Stimulated activated naive CD8-positive, alpha-beta T cell treated with anti-CD3 and anti-CD28 coated beads, Interleukin-15, Interleukin-2, amounts not matched to agents 100 U/mL and 50 U/mL, for 24 hours (primary cell): ENCODE measurements at regions not wholly inside any gene's neighbourhood (a gene's known extent, or its start where the extent isn't known, plus 50 kb on each side); places are given as distances from the start of the nearest gene placed in this dataset.
"Not testable (repeated sequence)": the region's sequence is repeated elsewhere in the genome, so short reads cannot be mapped to it uniquely, and the experiment has no call there.

Source experiments
- ATAC-seq: fragments of 150-1000 bp; cut with Tn5 transposase; one replicate; pipeline ENCODE4 v1.10.0; 2021
- DNase-seq: peaks from one replicate; pipeline ENCODE4 v3.0.0; 2021

DNA sequence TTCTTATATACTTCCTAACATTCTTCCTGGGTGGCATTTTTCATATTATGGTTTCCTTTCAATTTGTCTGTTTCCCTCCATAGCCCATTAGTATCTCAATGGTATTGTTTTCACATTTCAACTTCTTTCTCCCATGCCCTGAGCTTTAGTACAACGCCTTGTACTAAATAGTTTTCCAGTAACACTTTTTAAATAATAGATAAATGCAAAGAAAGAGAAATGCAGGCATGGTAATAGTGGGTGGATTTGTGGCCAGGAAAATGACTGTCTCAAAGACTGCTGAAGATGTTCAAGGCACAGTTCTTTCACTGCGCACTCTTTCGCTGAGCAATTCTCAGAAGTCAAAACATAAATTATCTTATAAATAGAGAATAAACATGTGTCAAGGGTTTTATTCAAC, 145.1 kb downstream of the LCA5 start:
- no peak for DNase-seq
- ATAC-seq: no peak

DNA sequence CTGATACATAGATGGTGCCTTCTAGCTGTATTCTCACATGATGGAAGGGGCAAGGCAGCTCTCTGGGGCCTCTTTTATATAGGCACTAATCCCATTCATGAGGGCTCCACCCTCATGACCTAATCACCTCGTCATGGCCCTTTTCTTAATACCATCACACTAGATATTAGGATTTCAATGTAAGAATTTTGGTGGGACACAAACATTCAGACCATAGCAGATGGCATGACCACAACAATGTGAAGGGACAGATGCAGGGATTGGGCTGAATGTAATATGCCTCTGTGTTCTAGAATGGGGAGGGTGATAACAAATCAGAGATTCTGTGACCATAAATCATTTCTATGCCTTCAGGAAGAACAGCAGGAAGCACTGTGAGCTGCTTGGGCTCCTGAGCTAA, 145.8 kb downstream of the LCA5 start:
- ATAC-seq: no peak

DNA sequence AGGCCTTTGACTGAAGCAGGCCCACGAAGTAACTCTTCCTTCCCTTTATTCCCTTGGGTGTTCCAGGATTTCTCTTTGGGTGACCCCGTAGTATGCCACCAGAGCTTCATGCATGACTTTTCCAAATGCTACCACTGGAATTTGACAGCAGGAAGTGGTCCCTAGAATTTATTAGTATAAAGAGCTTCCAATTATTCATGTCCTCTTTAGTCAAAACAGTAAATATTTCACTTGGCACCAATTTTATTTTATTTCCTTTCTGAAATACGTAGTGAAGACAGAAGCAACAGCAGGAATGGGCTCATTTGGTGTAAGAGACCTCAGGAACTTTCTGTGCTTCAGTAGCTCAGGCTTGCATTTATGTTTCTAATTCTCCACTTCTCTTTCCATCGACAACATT, 151.3 kb downstream of the LCA5 start:
- no peak for DNase-seq
- ATAC-seq: no peak

More for the DNA sequence above, 145.8 kb downstream of the LCA5 start:
- DNase-seq: no peak

DNA sequence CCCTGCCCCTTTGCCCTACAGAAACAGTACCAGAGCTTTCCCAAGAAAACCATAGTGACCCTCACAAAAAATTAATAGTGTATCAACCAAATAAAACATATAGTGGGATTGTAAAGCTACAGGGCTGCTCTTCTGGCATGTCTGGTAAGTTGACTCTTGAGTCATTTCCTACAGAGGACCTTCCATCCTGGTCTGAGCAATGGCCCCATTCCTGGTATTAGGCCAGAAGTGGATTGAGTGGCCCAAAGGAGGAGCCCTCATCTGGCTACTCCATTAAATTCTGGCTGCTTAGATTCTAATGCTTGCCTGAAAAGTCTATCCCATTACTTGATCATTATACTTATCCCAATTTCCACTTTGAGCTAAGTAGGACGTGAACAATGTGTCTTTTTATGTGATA, 150.9 kb upstream of the HMGN3 start:
- DNase-seq: no peak

DNA sequence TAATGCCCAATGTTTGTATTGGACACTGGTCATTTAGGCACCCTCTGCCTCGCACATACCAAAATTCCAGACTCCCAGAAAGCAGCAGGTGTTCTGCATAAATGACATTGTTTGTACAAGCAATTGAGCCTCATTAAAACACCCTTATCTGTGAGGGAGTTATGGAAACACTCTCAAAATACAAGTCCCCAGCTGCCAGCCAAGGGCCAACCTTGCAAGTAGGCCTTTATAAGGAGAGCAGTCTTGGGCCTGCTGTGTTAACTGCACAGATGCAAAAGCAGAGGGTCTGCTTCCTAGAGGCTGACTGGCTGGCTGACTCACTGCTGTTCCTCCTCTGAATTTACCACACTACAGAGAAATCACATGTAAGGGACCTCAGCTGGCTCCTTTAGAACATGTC, 150.4 kb upstream of the HMGN3 start:
- DNase-seq (no peak), ATAC-seq (no peak)

More for the DNA sequence above, 150.9 kb upstream of the HMGN3 start:
- ATAC-seq: no peak

DNA sequence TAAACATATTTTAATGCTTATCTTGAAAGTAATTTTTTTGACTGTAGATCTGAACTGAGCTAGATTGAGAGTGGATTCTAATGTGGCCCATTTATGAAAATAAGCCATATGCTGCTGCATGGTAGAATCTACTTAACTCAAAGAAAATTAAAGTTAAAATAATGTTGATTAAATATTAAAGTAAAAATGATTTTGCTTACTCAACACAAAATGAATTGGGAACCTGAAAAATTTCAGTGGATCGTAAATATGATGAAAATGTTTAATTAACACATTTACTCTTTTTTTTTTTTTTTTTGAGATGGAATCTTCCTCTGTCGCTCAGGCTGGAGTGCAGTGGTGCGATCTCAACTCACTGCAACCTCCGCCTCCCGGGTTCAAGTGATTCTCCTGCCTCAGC, 144.5 kb upstream of the HMGN3 start:
- DNase-seq (no peak), ATAC-seq (no peak)

DNA sequence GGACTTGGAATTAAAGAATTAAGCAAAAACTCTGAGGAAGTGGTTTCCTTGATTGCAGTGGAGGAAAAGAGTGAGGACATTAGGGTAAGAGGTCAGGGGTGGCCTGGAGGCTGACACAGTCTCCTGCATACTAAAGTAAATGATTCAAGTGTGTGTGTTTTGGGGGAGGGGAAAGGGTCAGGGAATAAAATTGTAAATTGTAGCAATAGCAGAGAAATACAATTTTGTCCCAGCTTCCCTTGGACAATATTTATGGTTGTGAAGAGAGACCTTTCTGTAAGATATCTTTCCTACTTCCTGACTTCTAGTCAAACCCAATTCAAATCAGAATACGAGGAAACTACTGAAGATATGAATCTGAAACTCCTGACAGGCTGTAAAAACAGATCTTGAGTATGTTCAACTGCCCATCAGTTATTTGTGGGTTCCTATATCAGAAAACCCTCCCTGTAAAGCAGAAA, 143.4 kb upstream of the HMGN3 start:
- ATAC-seq (no peak), DNase-seq (no peak)

DNA sequence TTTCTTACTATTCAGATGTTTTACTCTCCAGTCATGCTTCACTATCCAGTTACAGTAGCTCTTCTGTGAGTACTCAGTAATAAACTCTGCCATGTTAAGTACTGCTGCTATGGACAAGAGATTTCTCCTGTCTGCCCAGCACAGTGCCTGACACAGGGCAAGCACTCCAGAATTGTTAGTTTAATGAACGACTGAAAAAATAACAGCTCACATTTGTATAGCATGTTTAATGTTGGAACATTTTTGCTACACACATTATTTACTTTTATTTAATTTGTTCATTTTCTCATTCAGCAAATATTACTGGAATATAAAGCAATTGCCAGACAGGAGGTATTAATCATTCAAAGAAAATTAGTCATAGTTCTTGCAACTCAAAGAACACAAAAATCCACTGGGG, 142.6 kb upstream of the HMGN3 start:
- ATAC-seq: no peak
- DNase-seq: no peak

DNA sequence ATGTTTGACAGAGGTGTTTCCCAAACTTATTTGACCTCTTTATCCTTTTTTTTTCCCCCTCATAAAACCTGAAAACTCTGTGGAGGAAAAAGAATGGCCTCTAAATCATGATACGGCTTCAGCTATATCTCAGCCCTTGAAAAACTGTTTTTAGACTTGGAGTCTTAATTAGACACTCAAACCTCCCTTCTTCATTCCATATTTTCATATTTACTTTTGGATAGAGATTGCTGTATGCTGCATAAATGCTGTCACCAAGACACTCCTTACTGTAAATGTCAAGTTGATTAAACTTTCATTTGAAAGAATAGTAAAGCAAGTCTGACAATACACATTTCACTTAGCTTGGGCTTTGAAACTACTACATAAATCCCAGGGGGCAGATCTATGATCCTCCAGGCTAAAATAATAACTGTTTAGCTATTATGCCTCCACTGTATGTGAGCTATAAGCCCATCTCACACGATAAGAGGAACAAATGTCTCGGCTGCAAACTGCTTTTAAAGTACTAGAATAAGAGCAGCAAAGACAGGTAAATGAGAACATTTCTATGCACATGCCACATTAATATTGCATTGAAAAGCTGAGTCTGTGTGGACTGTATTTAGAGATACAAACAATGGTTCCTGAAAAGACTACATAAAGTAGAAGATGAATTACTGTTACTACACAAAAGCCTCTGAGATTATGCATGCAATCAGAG, 141.3 kb upstream of the HMGN3 start:
- ATAC-seq (no peak), DNase-seq (no peak)

DNA sequence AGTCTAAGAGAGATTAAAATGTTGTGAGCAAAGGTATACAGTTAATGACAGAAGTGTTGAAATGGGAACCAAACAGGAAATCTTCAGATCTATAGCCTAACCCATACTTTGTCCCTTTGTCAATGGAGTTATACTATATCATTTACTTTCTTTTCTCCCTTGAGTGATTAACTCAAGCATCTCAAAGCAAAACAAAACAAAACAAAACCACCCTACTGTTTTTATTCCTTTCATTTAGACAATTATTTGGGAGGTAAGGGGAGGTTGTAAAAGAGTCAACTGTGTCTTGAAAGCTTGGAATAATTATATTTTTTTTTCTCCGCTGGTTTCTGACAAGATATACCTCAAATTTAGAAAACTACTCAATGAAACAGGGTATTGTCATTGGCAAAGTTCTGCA, 139.8 kb upstream of the HMGN3 start:
- no peak for ATAC-seq
- DNase-seq: no peak

DNA sequence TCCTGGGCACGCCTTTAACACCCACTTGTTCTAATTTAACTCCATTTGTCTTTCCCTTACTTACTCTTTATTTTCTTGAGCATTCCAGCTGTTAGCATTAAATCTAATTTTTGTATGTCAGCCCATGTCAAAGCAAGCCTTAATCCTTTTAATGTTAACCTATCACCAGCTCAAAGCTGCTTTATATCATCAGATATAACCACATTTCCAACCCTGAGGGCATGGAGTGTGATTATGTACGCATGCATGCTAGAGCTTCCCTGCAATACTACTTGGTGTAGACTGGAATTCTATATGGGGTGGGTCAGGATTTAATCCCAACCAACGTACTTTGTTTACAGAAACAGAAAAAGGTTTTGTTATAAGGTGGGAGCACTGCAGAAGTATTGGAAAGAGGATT, 139.4 kb upstream of the HMGN3 start:
- DNase-seq (no peak), ATAC-seq (no peak)

DNA sequence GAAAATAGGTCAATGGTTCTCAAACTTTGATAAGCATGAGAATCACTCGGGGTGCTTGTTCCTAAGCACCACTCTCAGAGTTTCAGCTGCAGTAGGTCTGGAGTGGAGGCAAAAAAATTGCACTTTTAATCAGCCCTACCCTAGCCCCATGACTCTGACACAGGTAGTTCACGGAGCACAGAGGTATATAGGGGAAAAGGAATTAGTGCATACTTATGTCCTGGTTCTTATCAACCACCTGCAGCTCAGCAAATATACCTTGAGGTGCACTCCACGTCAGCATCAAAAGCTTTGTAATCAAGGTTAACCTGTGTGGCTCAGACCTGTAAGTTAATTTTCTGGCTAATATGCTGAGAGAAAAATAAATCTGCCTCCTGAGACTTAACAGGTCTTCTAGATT, 138.8 kb upstream of the HMGN3 start:
- ATAC-seq (no peak), DNase-seq (no peak)

DNA sequence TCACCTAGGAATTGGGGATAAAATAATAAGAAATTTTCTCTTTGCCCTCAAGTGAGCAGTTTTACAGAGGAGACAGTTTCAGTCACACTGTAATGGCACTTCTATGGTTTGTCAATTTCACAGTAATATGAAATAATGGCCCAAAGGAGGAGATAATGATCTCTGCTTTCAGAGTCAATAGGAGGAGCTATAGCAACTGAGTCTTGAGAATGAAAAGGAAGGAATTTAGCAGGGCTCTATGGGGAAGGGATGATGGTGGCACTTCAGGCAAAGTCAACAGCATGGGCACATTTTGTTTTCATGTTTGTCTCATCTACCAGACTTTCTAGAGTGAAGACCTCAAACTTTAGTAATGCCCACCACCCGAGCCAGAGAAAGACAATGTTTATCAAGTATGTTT, 138.3 kb upstream of the HMGN3 start:
- ATAC-seq (no peak), DNase-seq (no peak)

DNA sequence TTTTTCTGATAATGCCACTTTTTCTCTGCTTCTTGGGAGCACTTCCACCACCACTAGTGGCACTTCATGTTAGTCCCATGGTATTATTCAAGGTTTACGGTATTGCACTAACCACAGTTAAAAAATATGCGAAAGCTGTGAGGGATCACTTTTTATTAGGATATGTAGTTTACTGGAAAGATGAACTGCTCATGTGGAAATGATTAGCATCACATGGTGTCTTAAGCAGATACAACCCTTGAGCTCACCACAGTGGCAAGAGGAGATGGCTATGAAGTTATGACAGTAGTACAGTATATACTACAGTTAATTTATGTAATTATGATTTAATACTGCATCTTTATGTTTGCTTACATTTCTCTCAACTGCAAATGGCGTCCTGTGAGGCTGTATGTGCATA, 134.5 kb upstream of the HMGN3 start:
- DNase-seq (no peak), ATAC-seq (no peak)

DNA sequence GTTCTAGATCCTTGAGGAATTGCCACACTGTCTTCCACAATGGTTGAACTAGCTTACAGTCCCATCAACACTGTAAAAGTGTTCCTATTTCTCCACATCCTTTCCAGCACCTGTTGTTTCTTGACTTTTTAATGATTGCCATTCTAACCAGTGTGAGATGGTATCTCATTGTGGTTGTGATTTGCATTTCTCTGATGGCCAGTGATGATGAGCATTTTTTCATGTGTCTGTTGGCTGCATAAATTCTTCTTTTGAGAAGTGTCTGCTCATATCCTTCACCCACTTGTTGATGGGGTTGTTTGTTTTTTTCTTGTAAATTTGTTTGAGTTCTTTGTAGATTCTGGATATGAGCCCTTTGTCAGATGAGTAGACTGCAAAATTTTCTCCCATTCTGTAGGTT, 129.0 kb upstream of the HMGN3 start:
- DNase-seq, ATAC-seq: not testable (repeated sequence)

DNA sequence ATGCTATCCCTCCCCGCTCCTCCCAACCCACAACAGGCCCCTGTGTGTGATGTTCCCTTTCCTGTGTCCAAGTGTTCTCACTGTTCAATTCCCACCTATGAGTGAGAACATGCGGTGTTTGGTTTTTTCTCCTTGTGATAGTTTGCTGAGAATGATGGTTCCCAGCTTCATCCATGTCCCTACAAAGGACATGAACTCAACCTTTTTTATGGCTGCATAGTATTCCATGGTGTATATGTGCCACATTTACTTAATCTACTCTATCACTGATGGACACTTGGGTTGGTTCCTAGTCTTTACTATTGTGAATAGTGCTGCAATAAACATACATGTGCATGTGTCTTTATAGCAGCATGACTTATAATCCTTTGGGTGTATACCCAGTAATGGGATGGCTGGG, 126.6 kb upstream of the HMGN3 start:
- ATAC-seq, DNase-seq: not testable (repeated sequence)

DNA sequence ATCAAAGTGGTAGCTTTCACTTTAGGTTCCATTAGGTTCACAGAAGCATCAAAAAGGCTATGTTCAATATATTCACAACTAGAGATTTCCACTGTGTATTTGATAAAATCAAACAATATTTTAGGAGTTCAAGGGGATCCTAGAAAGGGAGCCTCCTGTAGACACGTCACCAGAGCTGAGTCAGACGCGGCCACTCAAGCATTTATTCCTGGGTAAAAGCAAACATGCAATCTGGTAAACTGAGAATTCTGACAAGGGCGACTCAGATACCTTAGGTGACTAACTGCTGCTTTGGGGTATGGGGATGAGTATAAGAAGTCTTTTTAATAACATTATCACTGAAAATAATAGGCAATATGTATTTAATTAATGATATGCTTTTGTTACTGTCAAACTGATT, 118.7 kb upstream of the HMGN3 start:
- DNase-seq: no peak
- no peak for ATAC-seq

DNA sequence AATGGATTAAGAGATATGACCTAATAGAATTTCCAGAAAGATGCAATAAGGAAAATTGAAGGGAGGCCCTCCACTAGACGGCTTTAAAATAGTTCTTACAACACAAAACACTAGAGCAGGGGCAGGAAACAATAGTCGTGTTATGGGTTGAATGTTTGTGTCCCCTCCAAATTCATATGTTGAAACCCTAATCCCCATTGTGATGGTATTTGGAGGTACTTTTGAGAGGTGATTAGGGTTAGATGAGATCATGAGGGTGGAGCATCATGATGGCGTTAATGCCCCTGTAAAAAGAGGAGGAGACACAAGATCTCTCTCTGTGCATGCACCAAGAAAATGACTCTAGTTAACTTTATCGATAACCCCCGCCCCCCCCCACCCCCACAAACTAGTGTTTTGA, 104.0 kb upstream of the HMGN3 start:
- DNase-seq (no peak), ATAC-seq (no peak)

DNA sequence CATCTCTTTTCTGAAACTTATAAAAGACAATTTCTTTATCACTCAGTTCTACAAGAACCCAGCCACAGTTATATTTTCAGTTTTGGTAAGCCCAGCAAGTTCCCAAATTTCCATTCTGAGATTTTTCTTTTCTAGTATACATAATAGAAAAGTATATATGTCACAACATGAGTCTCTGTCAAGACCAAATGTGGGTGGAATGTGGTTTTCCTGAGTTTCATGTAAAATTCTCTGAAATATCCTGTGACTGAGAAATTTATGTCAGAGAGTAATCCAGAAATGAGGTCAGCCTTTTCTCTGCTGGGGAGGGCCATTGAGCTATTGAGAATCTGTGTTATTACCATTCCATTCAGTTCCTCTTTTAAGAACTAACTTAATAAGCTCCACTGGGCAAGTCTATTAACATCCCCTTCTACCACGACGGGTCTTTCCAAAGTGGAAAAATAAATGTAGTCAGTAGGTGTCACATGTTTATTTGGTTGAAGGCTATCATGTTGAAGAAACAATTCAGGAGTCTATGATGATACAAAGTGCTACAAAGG, 100.7 kb upstream of the HMGN3 start:
- no peak for DNase-seq
- peak; percentile 60 for ATAC-seq

DNA sequence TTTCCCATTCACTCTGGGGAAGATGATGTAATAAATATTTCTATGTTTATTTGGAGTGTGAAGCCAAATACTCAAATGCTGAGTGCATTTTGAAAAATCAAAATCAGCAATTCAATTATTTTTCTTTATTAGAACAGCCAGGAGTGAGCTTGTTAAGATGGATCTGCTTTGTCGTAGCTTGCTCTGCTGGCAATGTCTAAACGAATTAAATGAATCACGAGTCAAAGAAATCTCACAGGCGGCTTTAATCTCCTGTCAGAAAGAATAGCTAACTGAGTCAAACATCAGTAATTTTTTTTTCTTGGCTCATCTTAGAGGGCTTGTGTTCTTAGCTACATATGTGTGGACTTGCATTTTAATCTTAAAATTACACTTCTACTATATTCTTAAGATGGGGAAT, 100.2 kb upstream of the HMGN3 start:
- ATAC-seq: no peak
- no peak for DNase-seq

DNA sequence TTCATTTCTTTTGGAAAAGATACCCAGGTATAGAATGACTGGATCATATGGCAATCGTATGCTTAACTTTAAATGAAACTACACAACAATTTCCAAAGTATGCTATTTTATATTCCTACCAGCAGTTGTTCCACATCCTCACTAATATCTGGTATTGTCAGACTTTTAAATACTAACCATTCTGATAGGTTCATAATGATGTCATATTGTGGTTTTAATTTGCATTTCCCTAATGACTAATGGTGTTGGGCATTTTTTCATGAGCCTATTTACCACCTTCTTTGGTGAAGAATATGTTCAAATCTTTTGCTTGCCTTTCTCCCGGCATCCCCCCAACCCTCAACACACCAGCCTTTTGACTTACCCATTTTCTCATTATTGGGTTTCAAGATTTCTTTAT, 96.2 kb upstream of the HMGN3 start:
- ATAC-seq (no peak), DNase-seq (no peak)

DNA sequence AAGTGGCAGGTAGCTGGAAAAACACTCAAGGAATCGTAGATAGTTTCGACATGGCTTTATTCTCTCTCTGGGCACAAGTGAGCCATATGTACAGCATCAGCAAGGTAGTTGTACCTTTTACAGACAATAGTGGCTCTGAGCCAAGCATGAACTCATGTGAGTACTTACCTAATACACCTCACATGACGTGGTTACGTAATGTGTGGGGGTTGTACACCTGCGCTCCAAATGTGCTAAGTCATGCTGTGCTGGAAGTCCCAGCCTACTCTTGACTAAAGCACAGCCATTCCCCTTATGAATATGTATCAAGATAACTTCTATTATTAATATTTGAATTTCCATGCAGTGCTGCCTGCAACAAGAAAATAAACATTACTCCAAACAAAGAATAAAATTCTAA, 78.8 kb upstream of the HMGN3 start:
- ATAC-seq: no peak
- DNase-seq: no peak

DNA sequence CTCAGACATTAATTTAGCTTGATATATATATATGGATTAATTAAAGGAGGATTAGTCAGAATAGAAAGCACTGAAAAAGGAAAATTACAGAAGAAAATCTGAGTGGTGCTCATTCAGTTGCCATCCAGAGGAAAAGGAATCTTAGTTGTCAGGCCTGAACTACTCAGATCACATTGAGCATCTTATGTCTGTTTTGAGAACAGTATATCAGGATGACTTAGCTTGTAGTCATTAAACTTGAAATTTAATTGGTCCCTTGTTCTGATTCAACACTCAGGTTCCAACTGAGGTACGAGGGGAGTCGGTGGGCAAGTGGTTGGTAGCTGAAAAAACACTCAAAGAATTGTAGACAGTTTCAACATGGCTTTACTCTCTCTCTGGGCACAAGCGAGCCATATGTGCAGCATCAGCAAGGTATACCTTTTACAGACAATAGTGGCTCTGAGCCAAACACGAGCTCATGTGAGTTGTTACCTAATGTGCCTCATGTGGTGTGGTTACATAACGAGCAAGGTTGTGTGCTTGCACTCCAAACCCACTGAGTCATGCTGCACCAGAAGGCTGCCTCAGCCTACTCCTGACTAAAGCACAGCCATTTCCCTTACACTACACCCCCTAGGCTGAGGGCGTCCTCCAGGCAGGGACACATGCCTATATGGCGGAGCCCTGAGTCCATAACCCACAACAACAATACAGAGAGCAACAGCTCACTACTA, 73.0 kb upstream of the HMGN3 start:
- no peak for ATAC-seq
- DNase-seq: no peak

DNA sequence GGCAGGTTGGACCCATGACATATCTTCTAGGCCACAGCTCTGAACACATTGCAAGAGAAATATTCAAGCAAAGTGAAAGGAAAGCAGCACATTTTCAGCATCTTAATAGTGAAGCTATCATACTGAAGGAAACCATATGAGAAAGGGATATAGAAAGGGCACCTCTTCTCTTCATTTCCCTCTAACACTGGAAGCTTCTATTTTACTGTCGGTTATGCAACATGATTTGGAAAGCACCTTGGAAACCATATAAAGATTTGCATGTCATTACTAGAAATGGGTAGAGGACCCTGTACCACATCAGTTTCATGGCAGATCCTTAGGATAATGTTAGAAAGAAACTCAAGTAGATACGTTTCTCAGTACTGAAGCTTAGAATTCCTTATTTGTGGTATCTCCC, 70.5 kb upstream of the HMGN3 start:
- no peak for ATAC-seq
- DNase-seq: no peak
